ENCODE measurements at regions not wholly inside any gene's neighbourhood (a gene's known extent, or its start where the extent isn't known, plus 50 kb on each side); places are given as distances from the start of the nearest gene placed in this dataset.

DNA sequence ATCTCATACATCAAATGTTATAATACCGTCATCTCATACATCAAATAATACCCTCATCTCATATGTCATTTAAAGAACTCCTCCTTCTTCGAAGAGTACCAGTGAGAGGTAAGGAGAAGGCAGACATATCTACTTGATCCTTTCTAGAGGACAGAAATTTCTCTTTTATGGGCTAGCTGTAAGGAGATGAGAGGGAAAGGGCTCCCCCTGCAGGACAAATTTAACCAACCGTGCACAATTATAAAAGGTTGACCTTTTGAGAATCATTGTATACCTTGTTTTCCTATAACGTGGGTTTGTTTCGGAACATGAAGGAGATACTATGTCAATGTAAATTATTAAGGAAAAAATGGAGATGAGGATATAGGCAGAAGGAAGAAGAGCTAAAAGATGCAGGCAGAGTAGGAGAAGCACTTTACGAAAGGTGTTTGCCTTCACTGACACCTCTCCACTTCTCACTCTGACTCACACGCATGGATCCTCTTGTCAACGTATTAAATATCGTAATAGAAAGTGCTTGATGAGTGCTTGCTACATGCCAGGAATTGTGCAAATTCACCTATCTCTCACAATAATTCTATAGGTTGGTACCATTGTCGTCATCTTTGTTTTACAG lies 465.9 kb upstream of the ERCC4 start:
- ChIA-PET RAD21 (ENCODE audit: unreplicated experiment) (interaction anchor here (0.8 to 3.2 kb wide), 10 partner anchors 12 to 558 kb away, joined by 3 to 60 read pairs (median 10); no protein-coding TSS in a partner anchor), SMC1A (ENCODE audit: uncharacterized antibody, unreplicated experiment) (interaction anchor here (0.5 to 4.9 kb wide), 21 partner anchors 16 to 556 kb away, joined by 3 to 105 read pairs (median 5); no protein-coding TSS in a partner anchor), CTCF (interaction anchor here (0.7 to 6.2 kb wide), 25 partner anchors 8 to 994 kb away, joined by 3 to 53 read pairs (median 4); no protein-coding TSS in a partner anchor), POLR2A (no interaction called here)
- Histone ChIP-seq H3K36me3 (ENCODE audit: control insufficient read depth in 2 of 2, insufficient read depth in 2 of 2, low read length in 1 of 2) (no peaks in the 10 kb centered on the region), H3K4me3 (no peak overlapping the region), H3K4me2 (ENCODE audit: control insufficient read depth, insufficient read depth) (no peak overlapping the region), H3K79me2 (ENCODE audit: control insufficient read depth, insufficient read depth, low read length) (no peaks in the 10 kb centered on the region), H3K9me3 (replicated peaks; ENCODE audit: control insufficient read depth, insufficient read depth, low read length) (no peaks in the 10 kb centered on the region; the same call in 2 of the 3 replicates), H3K9ac (ENCODE audit: control insufficient read depth, insufficient read depth, low read length) (no peak overlapping the region), H3K27me3 (replicated peaks in 1 of 2; ENCODE audit: control insufficient read depth in 2 of 2, insufficient read depth in 2 of 2, low read length in 1 of 2) (no peaks in the 10 kb centered on the region; a peak in 1 of 4 replicates), H3K27ac (ENCODE audit: control insufficient read depth, insufficient read depth) (no peak overlapping the region), H4K20me1 (ENCODE audit: control insufficient read depth, insufficient read depth) (no peaks in the 10 kb centered on the region), H2AFZ (ENCODE audit: control insufficient read depth, low read depth, low read length) (no peak overlapping the region), H3K4me1 (ENCODE audit: control insufficient read depth, insufficient read depth, low read length) (no peaks in the 10 kb centered on the region)
- 35% methylated on average over 10 of the region's 10 CpGs for WGBS (ENCODE audit: insufficient coverage, insufficient replicate concordance, low lambda C conversion rate, missing lambda C conversion rate)
- BruUV-seq (replicated peaks): no TSS peak
- TF ChIP-seq PAX5 (IDR thresholded peaks at IDR 0.05; ENCODE audit: borderline replicate concordance, low read depth, low read length) (peak; percentile 65; the same call in 1 of the 2 replicates), RAD21 (IDR thresholded peaks at IDR 0.05; ENCODE audit: insufficient read depth, low read depth, low read length) (peak; percentile 86), SMC3 (IDR thresholded peaks at IDR 0.05; ENCODE audit: borderline replicate concordance, low read length) (peak; percentile 80; the same call in 1 of the 2 replicates), LARP7 (IDR thresholded peaks at IDR 0.05) (no peak), RBBP5 (conservative IDR thresholded peaks at IDR 0.05) (no peak)
- TF ChIP-seq, protein P1, sequence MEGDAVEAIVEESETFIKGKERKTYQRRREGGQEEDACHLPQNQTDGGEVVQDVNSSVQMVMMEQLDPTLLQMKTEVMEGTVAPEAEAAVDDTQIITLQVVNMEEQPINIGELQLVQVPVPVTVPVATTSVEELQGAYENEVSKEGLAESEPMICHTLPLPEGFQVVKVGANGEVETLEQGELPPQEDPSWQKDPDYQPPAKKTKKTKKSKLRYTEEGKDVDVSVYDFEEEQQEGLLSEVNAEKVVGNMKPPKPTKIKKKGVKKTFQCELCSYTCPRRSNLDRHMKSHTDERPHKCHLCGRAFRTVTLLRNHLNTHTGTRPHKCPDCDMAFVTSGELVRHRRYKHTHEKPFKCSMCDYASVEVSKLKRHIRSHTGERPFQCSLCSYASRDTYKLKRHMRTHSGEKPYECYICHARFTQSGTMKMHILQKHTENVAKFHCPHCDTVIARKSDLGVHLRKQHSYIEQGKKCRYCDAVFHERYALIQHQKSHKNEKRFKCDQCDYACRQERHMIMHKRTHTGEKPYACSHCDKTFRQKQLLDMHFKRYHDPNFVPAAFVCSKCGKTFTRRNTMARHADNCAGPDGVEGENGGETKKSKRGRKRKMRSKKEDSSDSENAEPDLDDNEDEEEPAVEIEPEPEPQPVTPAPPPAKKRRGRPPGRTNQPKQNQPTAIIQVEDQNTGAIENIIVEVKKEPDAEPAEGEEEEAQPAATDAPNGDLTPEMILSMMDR (IDR thresholded peaks at IDR 0.05 in 2 of 3, conservative IDR thresholded peaks at IDR 0.05 in 1 of 3; ENCODE audit: control insufficient read depth in 2 of 3, extremely low read depth in 1 of 3, insufficient read depth in 1 of 3, low read depth in 3 of 3, low read length in 3 of 3): peak; percentile 45 to 64 (median 51); a peak in 5 of 6 replicates
- TF ChIP-seq, protein P2, sequence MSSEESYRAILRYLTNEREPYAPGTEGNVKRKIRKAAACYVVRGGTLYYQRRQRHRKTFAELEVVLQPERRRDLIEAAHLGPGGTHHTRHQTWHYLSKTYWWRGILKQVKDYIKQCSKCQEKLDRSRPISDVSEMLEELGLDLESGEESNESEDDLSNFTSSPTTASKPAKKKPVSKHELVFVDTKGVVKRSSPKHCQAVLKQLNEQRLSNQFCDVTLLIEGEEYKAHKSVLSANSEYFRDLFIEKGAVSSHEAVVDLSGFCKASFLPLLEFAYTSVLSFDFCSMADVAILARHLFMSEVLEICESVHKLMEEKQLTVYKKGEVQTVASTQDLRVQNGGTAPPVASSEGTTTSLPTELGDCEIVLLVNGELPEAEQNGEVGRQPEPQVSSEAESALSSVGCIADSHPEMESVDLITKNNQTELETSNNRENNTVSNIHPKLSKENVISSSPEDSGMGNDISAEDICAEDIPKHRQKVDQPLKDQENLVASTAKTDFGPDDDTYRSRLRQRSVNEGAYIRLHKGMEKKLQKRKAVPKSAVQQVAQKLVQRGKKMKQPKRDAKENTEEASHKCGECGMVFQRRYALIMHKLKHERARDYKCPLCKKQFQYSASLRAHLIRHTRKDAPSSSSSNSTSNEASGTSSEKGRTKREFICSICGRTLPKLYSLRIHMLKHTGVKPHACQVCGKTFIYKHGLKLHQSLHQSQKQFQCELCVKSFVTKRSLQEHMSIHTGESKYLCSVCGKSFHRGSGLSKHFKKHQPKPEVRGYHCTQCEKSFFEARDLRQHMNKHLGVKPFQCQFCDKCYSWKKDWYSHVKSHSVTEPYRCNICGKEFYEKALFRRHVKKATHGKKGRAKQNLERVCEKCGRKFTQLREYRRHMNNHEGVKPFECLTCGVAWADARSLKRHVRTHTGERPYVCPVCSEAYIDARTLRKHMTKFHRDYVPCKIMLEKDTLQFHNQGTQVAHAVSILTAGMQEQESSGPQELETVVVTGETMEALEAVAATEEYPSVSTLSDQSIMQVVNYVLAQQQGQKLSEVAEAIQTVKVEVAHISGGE (CRISPR knock-in tag; IDR thresholded peaks at IDR 0.05): no peak
- intact Hi-C loops (cut with micrococcal nuclease; ENCODE audit: unreplicated experiment): loop anchor here (5.0 to 10.0 kb wide), 2 partner anchors 199 to 557 kb away; no protein-coding TSS in a partner anchor
- in situ Hi-C loops (cut with MboI): loop anchor here (5.0 to 10.0 kb wide), 2 partner anchors 562 to 1359 kb away; no protein-coding TSS in a partner anchor
- ATAC-seq: peak; percentile 73
- peak; percentile 52 for FAIRE-seq
- no peak for DNase-seq (ENCODE audit: low read depth, low spot score)
